Spleen (tissue), 11 donors: ENCODE measurements at regions not wholly inside any gene's neighbourhood (a gene's known extent, or its start where the extent isn't known, plus 50 kb on each side); places are given as distances from the start of the nearest gene placed in this dataset.

Source experiments
- DNase-seq: peaks from one replicate; pipeline ENCODE4 v3.0.0-alpha.2; 2020
- H3K27ac ChIP-seq, 8 donors: fragments of 200-600 bp; sonication (generic) in 7 of 8; 1 replicate in 4 of 8; 2 replicates in 4 of 8; pipeline versions ENCODE4 v1.5.0 to v1.8.0; 2016 to 2021; ENCODE audit warnings: inconsistent platforms in 4 of 8, mild to moderate bottlenecking in 4 of 8, moderate library complexity in 1 of 8
- H3K27me3 ChIP-seq, 7 donors: fragments of 200-600 bp; sonication (generic) in 6 of 7; replicated peaks in 1 of 7; 1 replicate in 4 of 7; 2 replicates in 3 of 7; pipeline versions ENCODE4 v1.5.0 to v1.8.0; 2016 to 2021; ENCODE audit warnings: inconsistent platforms in 3 of 7, mild to moderate bottlenecking in 1 of 7
- H3K36me3 ChIP-seq, 6 donors: fragments of 200-600 bp; sonication (generic) in 5 of 6; 1 replicate in 4 of 6; 2 replicates in 2 of 6; pipeline versions ENCODE4 v1.5.0 to v1.8.0; 2016 to 2021; ENCODE audit warnings: inconsistent platforms in 2 of 6
- H3K4me1 ChIP-seq, 6 donors: fragments of 200-600 bp; sonication (generic) in 5 of 6; 1 replicate in 3 of 6; 2 replicates in 3 of 6; pipeline versions ENCODE4 v1.5.0 to v1.8.0; 2016 to 2021; ENCODE audit warnings: inconsistent platforms in 3 of 6
- H3K4me3 ChIP-seq, 8 donors: fragments of 200-600 bp; sonication (generic) in 7 of 8; 1 replicate in 4 of 8; 2 replicates in 4 of 8; pipeline versions ENCODE4 v1.5.0 to v1.8.0; 2016 to 2021; ENCODE audit warnings: inconsistent platforms in 4 of 8, mild to moderate bottlenecking in 4 of 8, moderate library complexity in 2 of 8
- H3K9me3 ChIP-seq, 8 donors: fragments of 200-600 bp; sonication (generic) in 7 of 8; 1 replicate in 4 of 8; 2 replicates in 4 of 8; pipeline versions ENCODE4 v1.5.0 to v1.8.0; 2016 to 2021; ENCODE audit warnings: inconsistent platforms in 4 of 8
- POLR2A ChIP-seq, 3 donors: fragments of 450-650 bp; IDR thresholded peaks; one replicate each; pipeline ENCODE4 v1.5.1; 2017; ENCODE audit warnings: antibody characterized with exemption in 3 of 3, mild to moderate bottlenecking in 1 of 3
- POLR2AphosphoS5 ChIP-seq, 3 donors: sonication (generic); formaldehyde crosslinking; IDR thresholded peaks; one replicate each; pipeline ENCODE4 v1.5.1; 2017; ENCODE audit warnings: antibody characterized with exemption in 3 of 3
- WGBS, 5 donors: extraction: QIAGEN DNeasy Blood & Tissue Kit in 3 of 5; methylation state at CpG; one replicate each; pipeline versions ENCODE4 v1.1.5 to v1.1.7; 2013 to 2018; 5-methylcytosine and 5-hydroxymethylcytosine counted together
- intact Hi-C: fragments of 100-400 bp; cut with DNase I; formaldehyde crosslinking; loops from one replicate; pipeline ENCODE4 v1.15.0; 2023; ENCODE audit warnings: low total_unique reads
- TF ChIP-seq, protein P1 (sequence below), 11 experiments: fragments of 200-600 bp in 7 of 11; fragments of 450-650 bp in 4 of 11; sonication (generic) in 4 of 11; IDR thresholded peaks in 8 of 11; conservative IDR thresholded peaks in 3 of 11; 1 replicate in 7 of 11; 2 replicates in 4 of 11; pipeline versions ENCODE4 v1.4.0 to v1.8.0; 2016 to 2021; ENCODE audit warnings: antibody characterized with exemption in 11 of 11, inconsistent platforms in 4 of 11, mild to moderate bottlenecking in 1 of 11
- donor health status: healthy with polysubstance abuse.
- donor health status: DM: no; HTN: no; CAD: no; lungs with moderate emphysema.
- donor health status: DM: no; HTN: no; CAD: no.
- donor health status: Bipolar disorder and iron deficiency.
- donor health status: healthy.
- donor health status: DM: no; HTN: no; CAD: no.
- donor health status: DM: yes; HTN: yes; CAD: no.

DNA sequence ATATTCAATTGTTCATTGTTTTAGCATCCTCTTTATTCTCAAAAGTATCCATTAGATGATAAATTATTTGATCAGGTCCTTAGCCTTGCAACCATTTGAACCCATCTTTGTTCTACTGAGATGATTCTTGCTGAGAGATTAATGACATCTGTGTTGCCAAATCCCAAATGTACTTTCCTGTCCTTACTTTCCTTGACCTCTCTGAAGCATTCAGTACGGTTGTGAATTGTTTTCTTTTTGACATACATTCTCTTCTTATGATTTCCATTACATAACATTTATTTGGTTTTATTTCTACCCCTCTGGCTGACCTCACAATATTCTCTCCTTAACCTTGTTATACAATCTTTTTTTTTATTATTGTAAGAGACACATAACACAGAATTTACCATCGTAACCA is 1058.6 kb upstream of the CNTNAP5 start:
- no peak overlapping the region for H3K27ac ChIP-seq
- TF ChIP-seq, protein P1, sequence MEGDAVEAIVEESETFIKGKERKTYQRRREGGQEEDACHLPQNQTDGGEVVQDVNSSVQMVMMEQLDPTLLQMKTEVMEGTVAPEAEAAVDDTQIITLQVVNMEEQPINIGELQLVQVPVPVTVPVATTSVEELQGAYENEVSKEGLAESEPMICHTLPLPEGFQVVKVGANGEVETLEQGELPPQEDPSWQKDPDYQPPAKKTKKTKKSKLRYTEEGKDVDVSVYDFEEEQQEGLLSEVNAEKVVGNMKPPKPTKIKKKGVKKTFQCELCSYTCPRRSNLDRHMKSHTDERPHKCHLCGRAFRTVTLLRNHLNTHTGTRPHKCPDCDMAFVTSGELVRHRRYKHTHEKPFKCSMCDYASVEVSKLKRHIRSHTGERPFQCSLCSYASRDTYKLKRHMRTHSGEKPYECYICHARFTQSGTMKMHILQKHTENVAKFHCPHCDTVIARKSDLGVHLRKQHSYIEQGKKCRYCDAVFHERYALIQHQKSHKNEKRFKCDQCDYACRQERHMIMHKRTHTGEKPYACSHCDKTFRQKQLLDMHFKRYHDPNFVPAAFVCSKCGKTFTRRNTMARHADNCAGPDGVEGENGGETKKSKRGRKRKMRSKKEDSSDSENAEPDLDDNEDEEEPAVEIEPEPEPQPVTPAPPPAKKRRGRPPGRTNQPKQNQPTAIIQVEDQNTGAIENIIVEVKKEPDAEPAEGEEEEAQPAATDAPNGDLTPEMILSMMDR (IDR thresholded peaks at IDR 0.05 in 8 of 11, conservative IDR thresholded peaks at IDR 0.05 in 3 of 11): no peak
- TF ChIP-seq POLR2A (IDR thresholded peaks at IDR 0.05) (no peak), POLR2AphosphoS5 (IDR thresholded peaks at IDR 0.05) (no peak)
- no peak overlapping the region for H3K4me3 ChIP-seq
- no peaks in the 10 kb centered on the region for H3K27me3 ChIP-seq
- no peak for DNase-seq
- no peaks in the 10 kb centered on the region for H3K36me3 ChIP-seq
- peaks cover 0 to 39% (median 26%) of the 10 kb centered on the region in 8 donors for H3K9me3 ChIP-seq
- WGBS, 5 donors: 57 to 80% (median 75%) methylated on average over 2 of the region's 2 CpGs
- intact Hi-C loops: no loop called here
- no peaks in the 10 kb centered on the region for H3K4me1 ChIP-seq

DNA sequence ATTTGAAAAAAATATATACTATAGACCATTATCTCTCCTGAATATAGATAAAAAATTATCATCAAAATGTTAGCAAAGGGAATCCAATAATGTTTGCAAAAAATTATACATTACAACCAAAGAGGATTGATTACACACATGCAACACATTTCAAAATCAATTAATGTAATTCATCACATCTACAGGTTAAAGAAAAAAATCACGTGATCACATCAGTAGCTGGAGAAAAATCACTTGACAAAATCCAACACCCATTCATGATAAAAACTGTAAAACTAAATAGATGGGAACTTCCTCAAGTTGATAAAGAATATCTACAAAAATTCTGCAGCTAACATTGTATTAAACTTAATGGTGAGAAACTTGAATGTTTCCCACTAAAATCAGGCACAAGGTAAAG is 1047.5 kb upstream of the CNTNAP5 start:
- WGBS, 5 donors: 75 to 94% (median 84%) methylated on average over 1 of the region's 1 CpG
- Histone ChIP-seq H3K27ac (no peak overlapping the region), H3K4me3 (no peak overlapping the region), H3K27me3 (no peaks in the 10 kb centered on the region), H3K4me1 (no peaks in the 10 kb centered on the region), H3K36me3 (no peaks in the 10 kb centered on the region), H3K9me3 (peaks cover 0 to 26% (median 11%) of the 10 kb centered on the region in 8 donors)
- TF ChIP-seq POLR2AphosphoS5 (IDR thresholded peaks at IDR 0.05) (no peak), POLR2A (IDR thresholded peaks at IDR 0.05) (no peak)
- TF ChIP-seq, protein P1 (IDR thresholded peaks at IDR 0.05 in 8 of 11, conservative IDR thresholded peaks at IDR 0.05 in 3 of 11): no peak
- DNase-seq: no peak
- intact Hi-C loops: no loop called here

GRCh38 chr2:122980671-122981070 is 1044.4 kb upstream of the CNTNAP5 start:
- no peaks in the 10 kb centered on the region for H3K4me1 ChIP-seq
- H3K4me3 ChIP-seq: no peak overlapping the region
- no peaks in the 10 kb centered on the region for H3K36me3 ChIP-seq
- WGBS, 5 donors: 33 to 70% (median 53%) methylated on average over 5 of the region's 5 CpGs
- peak; percentile 25 for DNase-seq
- H3K9me3 ChIP-seq: peaks cover 0 to 26% (median 11%) of the 10 kb centered on the region in 8 donors
- TF ChIP-seq POLR2A (IDR thresholded peaks at IDR 0.05) (no peak), POLR2AphosphoS5 (IDR thresholded peaks at IDR 0.05) (no peak)
- TF ChIP-seq, protein P1 (IDR thresholded peaks at IDR 0.05 in 8 of 11, conservative IDR thresholded peaks at IDR 0.05 in 3 of 11): no peak
- no peaks in the 10 kb centered on the region for H3K27me3 ChIP-seq
- intact Hi-C loops: no loop called here
- H3K27ac ChIP-seq: no peak overlapping the region

- no peaks in the 10 kb centered on the region for H3K27me3 ChIP-seq
- H3K4me3 ChIP-seq: no peak overlapping the region
- TF ChIP-seq POLR2AphosphoS5 (IDR thresholded peaks at IDR 0.05) (no peak), POLR2A (IDR thresholded peaks at IDR 0.05) (no peak)
- TF ChIP-seq, protein P1 (IDR thresholded peaks at IDR 0.05 in 8 of 11, conservative IDR thresholded peaks at IDR 0.05 in 3 of 11): no peak
- intact Hi-C loops: no loop called here
- H3K4me1 ChIP-seq: no peaks in the 10 kb centered on the region
- peaks cover 0 to 26% (median 11%) of the 10 kb centered on the region in 8 donors for H3K9me3 ChIP-seq
- 74 to 95% (median 84%) methylated on average over 1 of the region's 1 CpG for WGBS, 5 donors
- no peaks in the 10 kb centered on the region for H3K36me3 ChIP-seq
- no peak overlapping the region for H3K27ac ChIP-seq
- no peak for DNase-seq
Measured at GRCh38 chr2:122982936-122983335, 1042.2 kb upstream of the CNTNAP5 start.
